Common myeloid progenitor, CD34-positive (primary cell): ENCODE measurements at regions not wholly inside any gene's neighbourhood (a gene's known extent, or its start where the extent isn't known, plus 50 kb on each side); places are given as distances from the start of the nearest gene placed in this dataset.

Experiments
- CTCF ChIA-PET: fragments of 350-600 bp; sonication (Branson Sonifier 250); formaldehyde crosslinking; loops from one replicate; lab custom pipeline; 2021; ENCODE audit warnings: antibody characterized with exemption; lab: Charles Lee
- POLR2A ChIA-PET: fragments of 350-600 bp; sonication (Branson Sonifier 250); formaldehyde crosslinking; loops from one replicate; lab custom pipeline; 2021; ENCODE audit warnings: antibody characterized with exemption; lab: Charles Lee
- DNase-seq, 3 donors: peaks; one replicate each; pipeline versions ENCODE4 v3.0.0 to v3.0.0-alpha.2; 2013
- H3K27ac ChIP-seq, 2 experiments: 1 replicate in 1 of 2; 2 replicates in 1 of 2; pipeline ENCODE4 v1.7.0; 2013; ENCODE audit warnings: inconsistent platforms in 2 of 2, low read length in 2 of 2, mild to moderate bottlenecking in 2 of 2, low read depth in 1 of 2, moderate library complexity in 1 of 2; ENCODE audit not compliant: severe bottlenecking in 2 of 2, insufficient read depth in 1 of 2, poor library complexity in 1 of 2
- H3K27me3 ChIP-seq, 5 experiments: replicated peaks in 2 of 5; 1 replicate in 3 of 5; 2 replicates in 2 of 5; pipeline versions ENCODE4 v1.6.1 to v1.7.0; 2013; ENCODE audit warnings: low read length in 4 of 5, mild to moderate bottlenecking in 2 of 5, moderate library complexity in 2 of 5, inconsistent platforms in 1 of 5; ENCODE audit not compliant: insufficient read depth in 5 of 5, control insufficient read depth in 4 of 5
- H3K36me3 ChIP-seq, 4 experiments: 1 replicate in 2 of 4; 2 replicates in 2 of 4; pipeline versions ENCODE4 v1.6.1 to v1.7.0; 2013; ENCODE audit warnings: low read length in 3 of 4, control low read depth in 1 of 4, mild to moderate bottlenecking in 1 of 4; ENCODE audit not compliant: control insufficient read depth in 4 of 4, insufficient read depth in 4 of 4
- H3K4me1 ChIP-seq, 4 experiments: 1 replicate in 3 of 4; 2 replicates in 1 of 4; pipeline versions ENCODE4 v1.6.1 to v1.7.1; 2013; ENCODE audit warnings: low read length in 3 of 4, mild to moderate bottlenecking in 3 of 4, control low read depth in 1 of 4, inconsistent platforms in 1 of 4, moderate library complexity in 1 of 4; ENCODE audit not compliant: control insufficient read depth in 4 of 4, insufficient read depth in 4 of 4; ENCODE audit errors: control extremely low read depth in 1 of 4
- H3K4me3 ChIP-seq, 7 experiments: 1 replicate in 4 of 7; 2 replicates in 3 of 7; pipeline versions ENCODE4 v1.5.1 to v1.7.0; 2013; ENCODE audit warnings: mild to moderate bottlenecking in 7 of 7, low read length in 6 of 7, moderate library complexity in 6 of 7, inconsistent platforms in 2 of 7, low read depth in 2 of 7, control low read depth in 1 of 7; ENCODE audit not compliant: insufficient read depth in 4 of 7, control insufficient read depth in 1 of 7; ENCODE audit errors: extremely low read depth in 1 of 7
- H3K9me3 ChIP-seq, 5 experiments: 1 replicate in 4 of 5; 2 replicates in 1 of 5; pipeline versions ENCODE4 v1.6.1 to v1.7.1; 2013; ENCODE audit warnings: low read length in 4 of 5, mild to moderate bottlenecking in 2 of 5, inconsistent platforms in 1 of 5, low read depth in 1 of 5, moderate library complexity in 1 of 5; ENCODE audit not compliant: control insufficient read depth in 4 of 5, insufficient read depth in 2 of 5; ENCODE audit errors: control extremely low read depth in 1 of 5
- WGBS: methylation state at CpG from one replicate; pipeline ENCODE4 v1.1.5; 2013; ENCODE audit not compliant: insufficient coverage; 5-methylcytosine and 5-hydroxymethylcytosine counted together

GRCh38 chr5:166251786-166252185 is 2039.7 kb upstream of the WWC1 start:
- ChIA-PET CTCF (no interaction called here), POLR2A (no interaction called here)
- Histone ChIP-seq H3K4me3 (no peak overlapping the region), H3K27ac (no peak overlapping the region), H3K36me3 (no peaks in the 10 kb centered on the region), H3K4me1 (no peaks in the 10 kb centered on the region), H3K9me3 (peaks cover 0 to 3% (median 0%) of the 10 kb centered on the region in 5 experiments), H3K27me3 (no peaks in the 10 kb centered on the region)
- DNase-seq: no peak
- no CpG with 5 or more reads among the region's 4 CpGs for WGBS

- no peak overlapping the region for H3K27ac ChIP-seq
- no peak for DNase-seq
- H3K9me3 ChIP-seq: peaks cover 0 to 3% (median 0%) of the 10 kb centered on the region in 5 experiments
- no peaks in the 10 kb centered on the region for H3K36me3 ChIP-seq
- ChIA-PET CTCF (no interaction called here), POLR2A (no interaction called here)
- H3K4me3 ChIP-seq: no peak overlapping the region
- no peaks in the 10 kb centered on the region for H3K27me3 ChIP-seq
- H3K4me1 ChIP-seq: no peaks in the 10 kb centered on the region
- WGBS: 100% methylated on average over 1 of the region's 4 CpGs
These were observed 2033.8 kb upstream of the WWC1 start for GRCh38 chr5:166257661-166258060.

- WGBS: 100% methylated on average over 1 of the region's 3 CpGs
- ChIA-PET POLR2A (no interaction called here), CTCF (no interaction called here)
- no peaks in the 10 kb centered on the region for H3K9me3 ChIP-seq
- H3K4me1 ChIP-seq: no peaks in the 10 kb centered on the region
- H3K4me3 ChIP-seq: no peak overlapping the region
- H3K27me3 ChIP-seq: no peaks in the 10 kb centered on the region
- no peaks in the 10 kb centered on the region for H3K36me3 ChIP-seq
- DNase-seq: no peak
- H3K27ac ChIP-seq: no peak overlapping the region
These were observed 2029.0 kb upstream of the WWC1 start for GRCh38 chr5:166262395-166262794.

GRCh38 chr5:166267907-166268306 is 2023.5 kb upstream of the WWC1 start:
- Histone ChIP-seq H3K27me3 (no peaks in the 10 kb centered on the region), H3K9me3 (no peaks in the 10 kb centered on the region), H3K4me3 (no peak overlapping the region), H3K36me3 (no peaks in the 10 kb centered on the region), H3K4me1 (no peaks in the 10 kb centered on the region), H3K27ac (no peak overlapping the region)
- CTCF ChIA-PET: no interaction called here
- no CpG with 5 or more reads among the region's 4 CpGs for WGBS
- DNase-seq: no peak
- POLR2A ChIA-PET: no interaction called here

- no peaks in the 10 kb centered on the region for H3K9me3 ChIP-seq
- DNase-seq: no peak
- POLR2A ChIA-PET: no interaction called here
- no peak overlapping the region for H3K4me3 ChIP-seq
- CTCF ChIA-PET: no interaction called here
- no peak overlapping the region for H3K27ac ChIP-seq
- WGBS: 85% methylated on average over 2 of the region's 2 CpGs
- H3K36me3 ChIP-seq: no peaks in the 10 kb centered on the region
- H3K4me1 ChIP-seq: no peaks in the 10 kb centered on the region
- no peaks in the 10 kb centered on the region for H3K27me3 ChIP-seq
These were observed 2020.7 kb upstream of the WWC1 start for GRCh38 chr5:166270712-166271111.

- CTCF ChIA-PET: no interaction called here
- no peak overlapping the region for H3K4me3 ChIP-seq
- POLR2A ChIA-PET: no interaction called here
- no peak for DNase-seq
- no peaks in the 10 kb centered on the region for H3K36me3 ChIP-seq
- no peaks in the 10 kb centered on the region for H3K4me1 ChIP-seq
- H3K27ac ChIP-seq: no peak overlapping the region
- no peaks in the 10 kb centered on the region for H3K27me3 ChIP-seq
- H3K9me3 ChIP-seq: no peaks in the 10 kb centered on the region
These were observed 2015.4 kb upstream of the WWC1 start for GRCh38 chr5:166276006-166276405.

- no peaks in the 10 kb centered on the region for H3K36me3 ChIP-seq
- no peaks in the 10 kb centered on the region for H3K9me3 ChIP-seq
- no peaks in the 10 kb centered on the region for H3K4me1 ChIP-seq
- WGBS: 100% methylated on average over 1 of the region's 3 CpGs
- no peaks in the 10 kb centered on the region for H3K27me3 ChIP-seq
- CTCF ChIA-PET: no interaction called here
- no peak overlapping the region for H3K4me3 ChIP-seq
- POLR2A ChIA-PET: no interaction called here
- DNase-seq: no peak
- H3K27ac ChIP-seq: no peak overlapping the region
These were observed 2011.6 kb upstream of the WWC1 start for GRCh38 chr5:166279828-166280227.
